B cell (primary cell): ENCODE measurements at regions not wholly inside any gene's neighbourhood (a gene's known extent, or its start where the extent isn't known, plus 50 kb on each side); places are given as distances from the start of the nearest gene placed in this dataset.

Experiments
- ATAC-seq: fragments of 200-7000 bp; cut with Tn5 transposase; one replicate; pipeline ENCODE4 v1.10.0; 2021; ENCODE audit warnings: low read depth, mild to moderate bottlenecking, moderate number of reproducible peaks, moderate library complexity
- CTCF ChIA-PET: fragments of 350-600 bp; sonication (Branson Sonifier 250); formaldehyde crosslinking; loops from one replicate; lab custom pipeline; 2021; ENCODE audit warnings: antibody characterized with exemption, inconsistent platforms; lab: Charles Lee
- POLR2A ChIA-PET: fragments of 350-600 bp; sonication (Branson Sonifier 250); formaldehyde crosslinking; loops from one replicate; lab custom pipeline; 2021; ENCODE audit warnings: antibody characterized with exemption; lab: Charles Lee
- DNase-seq: peaks from one replicate; pipeline ENCODE4 v3.0.0; 2013
- H2AFZ ChIP-seq: 2 replicates; pipeline ENCODE4 v1.6.1; 2012; ENCODE audit warnings: mild to moderate bottlenecking, low read depth, low read length; ENCODE audit not compliant: insufficient read depth, poor library complexity, severe bottlenecking
- H3K27ac ChIP-seq, 2 donors: 1 replicate in 1 of 2; 2 replicates in 1 of 2; pipeline ENCODE4 v1.5.1; 2012 to 2013; ENCODE audit warnings: low read length in 2 of 2, mild to moderate bottlenecking in 2 of 2, moderate library complexity in 1 of 2
- H3K27me3 ChIP-seq, 4 experiments: fragments of 200-600 bp in 1 of 4; sonication (generic) in 1 of 4; replicated peaks in 1 of 4; 1 replicate in 2 of 4; 2 replicates in 2 of 4; pipeline versions ENCODE4 v1.6.1 to v1.7.0; 2013 to 2016; ENCODE audit warnings: low read length in 3 of 4, mild to moderate bottlenecking in 2 of 4, mixed read lengths in 1 of 4, moderate library complexity in 1 of 4; ENCODE audit not compliant: insufficient read depth in 4 of 4, control insufficient read depth in 3 of 4; ENCODE audit errors: control extremely low read depth in 1 of 4
- H3K36me3 ChIP-seq, 2 experiments: replicated peaks in 1 of 2; 1 replicate in 1 of 2; 2 replicates in 1 of 2; pipeline versions ENCODE4 v1.6.1 to v1.7.1; 2013; ENCODE audit warnings: low read length in 1 of 2; ENCODE audit not compliant: insufficient read depth in 2 of 2, control insufficient read depth in 1 of 2; ENCODE audit errors: control extremely low read depth in 1 of 2, extremely low read depth in 1 of 2
- H3K4me1 ChIP-seq, 2 donors: fragments of 200-600 bp in 1 of 2; sonication (generic) in 1 of 2; 1 replicate in 1 of 2; 2 replicates in 1 of 2; pipeline versions ENCODE4 v1.5.1 to v1.6.1; 2013 to 2017; ENCODE audit warnings: low read length in 2 of 2; ENCODE audit not compliant: control insufficient read depth in 2 of 2, insufficient read depth in 2 of 2
- H3K4me2 ChIP-seq: replicated peaks from 2 replicates; pipeline ENCODE3; 2012; ENCODE audit warnings: mild to moderate bottlenecking, low read depth, low read length; ENCODE audit not compliant: poor library complexity, severe bottlenecking
- H3K4me3 ChIP-seq, 5 experiments: fragments of 200-600 bp in 1 of 5; sonication (generic) in 1 of 5; 1 replicate in 3 of 5; 2 replicates in 2 of 5; pipeline versions ENCODE4 v1.5.1 to v1.7.0; 2011 to 2016; ENCODE audit warnings: low read length in 4 of 5, mild to moderate bottlenecking in 4 of 5, low read depth in 2 of 5, control low read depth in 1 of 5, moderate library complexity in 1 of 5; ENCODE audit not compliant: insufficient read depth in 1 of 5; ENCODE audit errors: control extremely low read depth in 1 of 5, extremely low read depth in 1 of 5
- H3K79me2 ChIP-seq: fragments of 200-600 bp; sonication (generic); one replicate; pipeline ENCODE4 v1.6.0; 2016; ENCODE audit warnings: low read length; ENCODE audit not compliant: control insufficient read depth, insufficient read depth
- H3K9ac ChIP-seq: fragments of 200-600 bp; sonication (generic); 2 replicates; pipeline ENCODE4 v1.6.1; 2017; ENCODE audit warnings: mild to moderate bottlenecking, low read length, moderate library complexity
- H3K9me3 ChIP-seq, 3 donors: one replicate each; pipeline versions ENCODE4 v1.6.1 to v1.7.1; 2013; ENCODE audit warnings: low read length in 2 of 3; ENCODE audit not compliant: control insufficient read depth in 2 of 3, insufficient read depth in 1 of 3; ENCODE audit errors: control extremely low read depth in 1 of 3
- H4K20me1 ChIP-seq: 2 replicates; pipeline ENCODE4 v1.6.0; 2012; ENCODE audit warnings: mild to moderate bottlenecking, low read length; ENCODE audit not compliant: insufficient read depth, control insufficient read depth, poor library complexity, severe bottlenecking
- H3K27ac Mint-ChIP-seq: one replicate; pipeline ENCODE4 v1.8.0; 2021; ENCODE audit warnings: mixed read lengths
- H3K27me3 Mint-ChIP-seq: one replicate; pipeline ENCODE4 v1.8.0; 2021; ENCODE audit warnings: mixed read lengths
- H3K4me1 Mint-ChIP-seq: one replicate; pipeline ENCODE4 v1.8.0; 2021; ENCODE audit warnings: mixed read lengths
- H3K4me3 Mint-ChIP-seq: one replicate; pipeline ENCODE4 v1.8.0; 2021; ENCODE audit warnings: mixed read lengths
- H3K9me3 Mint-ChIP-seq: one replicate; pipeline ENCODE4 v1.8.0; 2022; ENCODE audit warnings: mixed read lengths; ENCODE audit not compliant: insufficient read depth
- CTCF ChIP-seq: fragments of 200-600 bp; IDR thresholded peaks from one replicate; pipeline ENCODE4 v1.8.0; 2022; ENCODE audit warnings: antibody characterized with exemption, mild to moderate bottlenecking
- EZH2 ChIP-seq: IDR thresholded peaks from 2 replicates; pipeline ENCODE4 v1.6.1; 2012; ENCODE audit warnings: borderline replicate concordance, low read depth, mild to moderate bottlenecking, moderate library complexity, low read length; ENCODE audit not compliant: insufficient read depth, poor library complexity, severe bottlenecking
- WGBS: methylation state at CpG from one replicate; pipeline ENCODE4 v1.1.5; 2013; ENCODE audit warnings: missing lambda C conversion rate; ENCODE audit not compliant: insufficient coverage; 5-methylcytosine and 5-hydroxymethylcytosine counted together
- intact Hi-C: fragments of 100-400 bp; cut with micrococcal nuclease; formaldehyde crosslinking; loops from one replicate; pipeline ENCODE4 v1.10.0; 2022

- H3K27ac Mint-ChIP-seq, result no peak overlapping the region
- H3K9me3 Mint-ChIP-seq, result peaks cover 6% of the 10 kb centered on the region
- no peak overlapping the region for H3K9ac ChIP-seq
- H3K9me3 ChIP-seq, result no peaks in the 10 kb centered on the region
- no peak for ATAC-seq
- H3K4me3 Mint-ChIP-seq, result no peak overlapping the region
- H3K27me3 ChIP-seq, result no peaks in the 10 kb centered on the region
- intact Hi-C loops, result no loop called here
- no peak overlapping the region for H3K27ac ChIP-seq
- H3K4me3 ChIP-seq, result no peak overlapping the region
- H3K4me1 Mint-ChIP-seq, result no peaks in the 10 kb centered on the region
- no peak for DNase-seq
- TF ChIP-seq EZH2, result no peak
- no peak for TF ChIP-seq CTCF
- no peaks in the 10 kb centered on the region for H3K4me1 ChIP-seq
- no peak overlapping the region for H3K4me2 ChIP-seq
- POLR2A ChIA-PET, result no interaction called here
- H3K79me2 ChIP-seq, result no peaks in the 10 kb centered on the region
- H3K27me3 Mint-ChIP-seq, result no peaks in the 10 kb centered on the region
- no peaks in the 10 kb centered on the region for H4K20me1 ChIP-seq
- H2AFZ ChIP-seq, result no peak overlapping the region
- H3K36me3 ChIP-seq, result no peaks in the 10 kb centered on the region
- CTCF ChIA-PET, result no interaction called here
Measured at GRCh38 chr6:141878686-141879085, 254.0 kb upstream of the GJE1 start.

- Mint-ChIP-seq H3K4me3 (no peak overlapping the region), H3K4me1 (no peaks in the 10 kb centered on the region), H3K27me3 (no peaks in the 10 kb centered on the region), H3K9me3 (peaks cover 6% of the 10 kb centered on the region), H3K27ac (no peak overlapping the region)
- intact Hi-C loops, result no loop called here
- ChIA-PET POLR2A (no interaction called here), CTCF (no interaction called here)
- DNase-seq (no peak), ATAC-seq (no peak)
- no peaks in the 10 kb centered on the region for H3K4me1 ChIP-seq
- H3K9me3 ChIP-seq, result no peaks in the 10 kb centered on the region
- no peak overlapping the region for H2AFZ ChIP-seq
- no peak overlapping the region for H3K9ac ChIP-seq
- H3K4me2 ChIP-seq, result no peak overlapping the region
- WGBS, result 100% methylated on average over 1 of the region's 2 CpGs
- TF ChIP-seq CTCF (no peak), EZH2 (no peak)
- no peaks in the 10 kb centered on the region for H3K36me3 ChIP-seq
- H4K20me1 ChIP-seq, result no peaks in the 10 kb centered on the region
- no peak overlapping the region for H3K27ac ChIP-seq
- H3K79me2 ChIP-seq, result no peaks in the 10 kb centered on the region
- no peak overlapping the region for H3K4me3 ChIP-seq
- no peaks in the 10 kb centered on the region for H3K27me3 ChIP-seq
Measured at GRCh38 chr6:141877275-141877983, 255.3 kb upstream of the GJE1 start.
